H1 (cell line): ENCODE measurements at regions not wholly inside any gene's neighbourhood (a gene's known extent, or its start where the extent isn't known, plus 50 kb on each side); places are given as distances from the start of the nearest gene placed in this dataset.

Source experiments
- CTCF ChIA-PET: fragments of 300-600 bp; sonication (Branson Sonifier 250); formaldehyde crosslinking; loops from one replicate; lab custom pipeline; 2021; ENCODE audit not compliant: partially characterized antibody; lab: Charles Lee
- POLR2A ChIA-PET: fragments of 300-600 bp; sonication (Branson Sonifier 250); formaldehyde crosslinking; loops from one replicate; lab custom pipeline; 2021; ENCODE audit warnings: inconsistent platforms; ENCODE audit not compliant: partially characterized antibody; lab: Charles Lee
- DNase-seq, 2 experiments: peaks; one replicate each; pipeline versions ENCODE4 v3.0.0 to v3.0.0-alpha.2; 2010 to 2022; ENCODE audit warnings: low spot score in 2 of 2, low read depth in 1 of 2, mixed read lengths in 1 of 2
- FAIRE-seq: peaks from 2 replicates; lab custom pipeline; 2011; peaks lifted over from hg19 to GRCh38; lab: Jason Lieb, UNC
- H2AFZ ChIP-seq: 2 replicates; pipeline ENCODE4 v1.8.1; 2012; ENCODE audit warnings: low read length, inconsistent platforms
- H2AK5ac ChIP-seq: 2 replicates; pipeline ENCODE4 v1.6.1; 2013; ENCODE audit warnings: low read depth, low read length
- H2BK120ac ChIP-seq: replicated peaks from 2 replicates; pipeline ENCODE3; 2013; ENCODE audit warnings: low read depth, low read length, inconsistent platforms
- H2BK12ac ChIP-seq: 2 replicates; pipeline ENCODE4 v1.6.1; 2013; ENCODE audit warnings: low read depth, low read length
- H2BK15ac ChIP-seq: 2 replicates; pipeline ENCODE4 v1.6.1; 2013; ENCODE audit warnings: low read length
- H2BK20ac ChIP-seq: 2 replicates; pipeline ENCODE4 v1.6.1; 2013; ENCODE audit warnings: low read length
- H2BK5ac ChIP-seq: 2 replicates; pipeline ENCODE4 v1.6.1; 2013; ENCODE audit warnings: low read depth, low read length
- H3K14ac ChIP-seq: 2 replicates; pipeline ENCODE4 v1.6.1; 2013; ENCODE audit warnings: inconsistent platforms; ENCODE audit not compliant: insufficient read length
- H3K18ac ChIP-seq: 2 replicates; pipeline ENCODE4 v1.6.1; 2013; ENCODE audit warnings: low read length; ENCODE audit errors: extremely low read depth
- H3K23ac ChIP-seq: 2 replicates; pipeline ENCODE4 v1.6.1; 2013; ENCODE audit warnings: inconsistent platforms; ENCODE audit not compliant: insufficient read length
- H3K23me2 ChIP-seq: 2 replicates; pipeline ENCODE4 v1.6.1; 2013; ENCODE audit warnings: low read depth, low read length
- H3K27ac ChIP-seq: 2 replicates; pipeline ENCODE4 v1.6.1; 2011; ENCODE audit warnings: low read depth, low read length, inconsistent platforms
- H3K27me3 ChIP-seq, 4 experiments: replicated peaks in 1 of 4; 1 replicate in 1 of 4; 2 replicates in 3 of 4; pipeline versions ENCODE4 v1.6.1 to v1.8.1; 2011 to 2013; ENCODE audit warnings: low read length in 3 of 4, mild to moderate bottlenecking in 3 of 4, inconsistent platforms in 2 of 4, mixed read lengths in 2 of 4, moderate library complexity in 1 of 4; ENCODE audit not compliant: control insufficient read depth in 3 of 4, insufficient read depth in 3 of 4; ENCODE audit errors: extremely low read depth in 1 of 4
- H3K36me3 ChIP-seq, 4 experiments: 2 replicates each; pipeline versions ENCODE4 v1.6.1 to v1.8.1; 2011 to 2013; ENCODE audit warnings: mild to moderate bottlenecking in 4 of 4, low read length in 3 of 4, moderate library complexity in 2 of 4, control low read depth in 1 of 4, inconsistent platforms in 1 of 4; ENCODE audit not compliant: insufficient read depth in 4 of 4, control insufficient read depth in 2 of 4
- H3K4ac ChIP-seq: replicated peaks from 2 replicates; pipeline ENCODE3; 2013; ENCODE audit warnings: low read length, low read depth, mixed read lengths, inconsistent platforms; ENCODE audit not compliant: insufficient read length
- H3K4me1 ChIP-seq, 4 experiments: replicated peaks in 1 of 4; 1 replicate in 1 of 4; 2 replicates in 3 of 4; pipeline versions ENCODE4 v1.6.1 to v1.8.1; 2011 to 2013; ENCODE audit warnings: low read length in 3 of 4, inconsistent platforms in 2 of 4, mixed read lengths in 1 of 4; ENCODE audit not compliant: insufficient read depth in 4 of 4, control insufficient read depth in 3 of 4
- H3K4me2 ChIP-seq, 2 experiments: 2 replicates each; pipeline versions ENCODE4 v1.6.1 to v1.8.1; 2011 to 2013; ENCODE audit warnings: low read depth in 2 of 2, low read length in 2 of 2, control low read depth in 1 of 2, inconsistent platforms in 1 of 2, mild to moderate bottlenecking in 1 of 2; ENCODE audit not compliant: insufficient read depth in 1 of 2
- H3K4me3 ChIP-seq, 4 experiments: fragments of 200-600, 300-600 bp in 1 of 4; sonication (generic), shearing (Covaris generic), sonication (Bioruptor Twin) in 1 of 4; 2 replicates each; pipeline versions ENCODE4 v1.5.1 to v1.8.1; 2011 to 2016; ENCODE audit warnings: low read length in 4 of 4, low read depth in 3 of 4, control low read depth in 2 of 4, inconsistent platforms in 2 of 4, mild to moderate bottlenecking in 2 of 4, mixed read lengths in 1 of 4, moderate library complexity in 1 of 4; ENCODE audit not compliant: insufficient read depth in 2 of 4; ENCODE audit errors: extremely low read depth in 1 of 4
- H3K56ac ChIP-seq: replicated peaks from 2 replicates; pipeline ENCODE3; 2013; ENCODE audit warnings: low read depth, mild to moderate bottlenecking, mixed read lengths, low read length, inconsistent platforms; ENCODE audit not compliant: insufficient read length
- H3K79me1 ChIP-seq: 2 replicates; pipeline ENCODE4 v1.6.1; 2013; ENCODE audit warnings: low read depth, low read length, control low read depth
- H3K79me2 ChIP-seq, 2 experiments: 2 replicates each; pipeline versions ENCODE4 v1.6.1 to v1.8.1; 2012 to 2013; ENCODE audit warnings: low read length in 2 of 2, mild to moderate bottlenecking in 2 of 2, inconsistent platforms in 1 of 2; ENCODE audit not compliant: insufficient read depth in 2 of 2, control insufficient read depth in 1 of 2
- H3K9ac ChIP-seq, 4 experiments: replicated peaks in 1 of 4; 1 replicate in 1 of 4; 2 replicates in 3 of 4; pipeline versions ENCODE4 v1.6.1 to v1.8.1; 2011 to 2013; ENCODE audit warnings: low read depth in 3 of 4, low read length in 3 of 4, control low read depth in 2 of 4, mild to moderate bottlenecking in 2 of 4, moderate library complexity in 2 of 4, inconsistent platforms in 1 of 4; ENCODE audit errors: extremely low read depth in 1 of 4
- H3K9me3 ChIP-seq, 2 experiments: 2 replicates each; pipeline versions ENCODE4 v1.6.1 to v1.8.1; 2012 to 2013; ENCODE audit warnings: mild to moderate bottlenecking in 2 of 2, moderate library complexity in 2 of 2, control low read depth in 1 of 2, inconsistent platforms in 1 of 2, low read depth in 1 of 2, low read length in 1 of 2, mixed read lengths in 1 of 2; ENCODE audit not compliant: insufficient read depth in 2 of 2
- H4K20me1 ChIP-seq, 2 experiments: replicated peaks in 1 of 2; 2 replicates each; pipeline versions ENCODE3 to v1.8.1; 2011 to 2013; ENCODE audit warnings: inconsistent platforms in 2 of 2, low read length in 2 of 2, mild to moderate bottlenecking in 1 of 2; ENCODE audit not compliant: insufficient read depth in 2 of 2, control insufficient read depth in 1 of 2
- H4K5ac ChIP-seq: 2 replicates; pipeline ENCODE4 v1.6.1; 2013; ENCODE audit warnings: low read length, low read depth, mixed read lengths, inconsistent platforms; ENCODE audit not compliant: insufficient read length
- H4K8ac ChIP-seq: 2 replicates; pipeline ENCODE4 v1.8.0; 2013; ENCODE audit warnings: mild to moderate bottlenecking, moderate library complexity, low read length, inconsistent platforms; ENCODE audit not compliant: insufficient read depth; ENCODE audit errors: extremely low read depth
- H4K91ac ChIP-seq: replicated peaks from 2 replicates; pipeline ENCODE3; 2013; ENCODE audit warnings: low read length, mixed read lengths, inconsistent platforms; ENCODE audit not compliant: insufficient read length
- BACH1 ChIP-seq: IDR thresholded peaks from 2 replicates; pipeline ENCODE4 v1.6.1; 2012; ENCODE audit warnings: low read length, improper control_type of control experiment
- BCL11A ChIP-seq, 2 experiments: IDR thresholded peaks; one replicate each; pipeline ENCODE4 v1.6.1; 2011; ENCODE audit warnings: low read depth in 2 of 2, low read length in 2 of 2, mild to moderate bottlenecking in 2 of 2
- CTBP2 ChIP-seq: IDR thresholded peaks from 2 replicates; pipeline ENCODE4 v1.7.0; 2011; ENCODE audit warnings: borderline replicate concordance, mild to moderate bottlenecking, moderate library complexity, mixed read lengths, low read length; ENCODE audit not compliant: insufficient read depth, insufficient read length
- EP300 ChIP-seq, 2 experiments: IDR thresholded peaks; 1 replicate in 1 of 2; 2 replicates in 1 of 2; pipeline ENCODE4 v1.6.1; 2011 to 2012; ENCODE audit warnings: low read depth in 2 of 2, low read length in 2 of 2, mild to moderate bottlenecking in 2 of 2, borderline replicate concordance in 1 of 2, inconsistent platforms in 1 of 2, moderate library complexity in 1 of 2
- JUND ChIP-seq: IDR thresholded peaks from 2 replicates; pipeline ENCODE4 v1.6.1; 2011; ENCODE audit warnings: mild to moderate bottlenecking, improper control_type of control experiment, low read length
- KDM5A ChIP-seq: fragments of 200-600 bp; IDR thresholded peaks from 2 replicates; pipeline ENCODE4 v1.7.1; 2012; ENCODE audit warnings: mild to moderate bottlenecking, low read length, inconsistent platforms, mixed read lengths
- NRF1 ChIP-seq: IDR thresholded peaks from 2 replicates; pipeline ENCODE4 v1.6.1; 2011; ENCODE audit warnings: mild to moderate bottlenecking, low read depth, low read length, improper control_type of control experiment
- PHF8 ChIP-seq: fragments of 200-600 bp; sonication (generic); conservative IDR thresholded peaks from 2 replicates; pipeline ENCODE4 v1.7.1; 2012; ENCODE audit warnings: low read depth, mild to moderate bottlenecking, inconsistent platforms, low read length, moderate library complexity
- POLR2AphosphoS5 ChIP-seq: IDR thresholded peaks from 2 replicates; pipeline ENCODE4 v1.6.1; 2011; ENCODE audit warnings: low read depth, low read length
- SP1 ChIP-seq: IDR thresholded peaks from 2 replicates; pipeline ENCODE4 v1.6.1; 2011; ENCODE audit warnings: low read depth, low read length
- TBP ChIP-seq: IDR thresholded peaks from 2 replicates; pipeline ENCODE4 v1.6.1; 2011; ENCODE audit warnings: low read depth, low read length, improper control_type of control experiment
- TCF12 ChIP-seq: IDR thresholded peaks from 2 replicates; pipeline ENCODE4 v1.6.1; 2011; ENCODE audit warnings: low read depth, mild to moderate bottlenecking, low read length
- WGBS, 2 experiments: shearing (Covaris generic) in 1 of 2; methylation state at CpG; one replicate each; pipeline versions ENCODE4 v1.1.6 to v1.1.7; 2013 to 2015; ENCODE audit warnings: low lambda C conversion rate in 2 of 2, mixed read lengths in 2 of 2, inconsistent platforms in 1 of 2, low coverage in 1 of 2, missing lambda C conversion rate in 1 of 2; ENCODE audit not compliant: insufficient replicate concordance in 2 of 2, insufficient coverage in 1 of 2, insufficient read length in 1 of 2; ENCODE audit errors: extremely low coverage in 1 of 2, missing lambda C conversion rate in 1 of 2; 5-methylcytosine and 5-hydroxymethylcytosine counted together
- TF ChIP-seq, protein P1 (sequence below): IDR thresholded peaks from 2 replicates; pipeline ENCODE4 v1.6.1; 2011; ENCODE audit warnings: low read length, improper control_type of control experiment

DNA sequence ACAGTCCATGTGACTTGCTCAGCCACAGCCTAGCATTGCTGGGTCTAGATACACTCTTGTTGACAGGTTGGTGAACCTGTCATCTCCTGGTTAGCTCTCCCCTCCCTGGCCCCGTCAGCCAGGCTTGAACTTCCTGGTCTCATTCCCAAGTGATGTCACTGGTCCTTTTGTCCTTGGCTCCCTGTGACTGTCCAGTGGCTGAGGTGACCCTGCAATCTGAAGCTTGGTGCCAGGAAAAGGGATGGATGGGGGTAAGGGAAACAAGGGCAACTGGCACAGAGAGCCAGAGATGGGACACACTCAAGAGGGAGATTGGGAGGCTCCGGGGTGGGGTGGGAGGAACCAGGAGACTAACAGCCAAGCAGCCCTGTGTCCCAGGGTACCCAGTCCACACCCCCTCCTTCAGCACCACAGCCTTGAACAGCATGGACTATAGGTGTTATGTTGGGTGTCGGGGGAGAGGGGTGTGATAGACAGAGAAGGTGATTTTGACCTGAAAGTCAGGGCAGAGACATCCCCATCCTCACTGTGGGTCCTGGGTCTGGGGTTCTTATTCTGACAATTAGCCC is 63.8 kb upstream of the THY1 start:
- H2BK120ac ChIP-seq = no peak overlapping the region
- no peak overlapping the region; the same call in 1 of the 2 replicates for H3K18ac ChIP-seq
- no peak overlapping the region for H3K4ac ChIP-seq
- no peak overlapping the region for H2AK5ac ChIP-seq
- no peak overlapping the region for H4K8ac ChIP-seq
- H4K20me1 ChIP-seq = peaks cover 0 to 4% of the 10 kb centered on the region in 2 experiments
- no peaks in the 10 kb centered on the region for H3K9me3 ChIP-seq
- H3K23me2 ChIP-seq = peaks cover 5% of the 10 kb centered on the region; the same call in 1 of the 2 replicates
- no peak overlapping the region for H4K91ac ChIP-seq
- H2BK20ac ChIP-seq = no peak overlapping the region
- no peak overlapping the region for H2AFZ ChIP-seq
- CTCF ChIA-PET = interaction anchor here (0.5 to 9.8 kb wide), 17 partner anchors 10 to 195 kb away, joined by 3 to 160 read pairs (median 4); no protein-coding TSS in a partner anchor
- H3K4me3 ChIP-seq = no peak overlapping the region
- H3K14ac ChIP-seq = no peak overlapping the region
- H3K27me3 ChIP-seq = peaks cover 0 to 3% (median 0%) of the 10 kb centered on the region in 4 experiments; a peak in 1 of 7 replicates
- no peaks in the 10 kb centered on the region for H3K36me3 ChIP-seq
- DNase-seq (peak in 1 of 2 experiments; percentile 27), FAIRE-seq (no peak)
- no peak overlapping the region for H3K9ac ChIP-seq
- H3K79me1 ChIP-seq = no peaks in the 10 kb centered on the region
- H2BK5ac ChIP-seq = no peak overlapping the region
- POLR2A ChIA-PET = no interaction called here
- H2BK15ac ChIP-seq = no peak overlapping the region
- 61% methylated on average over 3 of the region's 3 CpGs; no CpG with 5 or more reads in 1 of the 2 experiments for WGBS, 2 experiments
- H3K4me1 ChIP-seq = 0 out of 7 replicates have a peak, but pooled peaks cover 0 to 2% (median 0%) of the 10 kb centered on the region in 4 experiments
- H2BK12ac ChIP-seq = no peak overlapping the region
- H3K27ac ChIP-seq = no peak overlapping the region
- no peaks in the 10 kb centered on the region for H3K79me2 ChIP-seq
- no peak overlapping the region for H3K56ac ChIP-seq
- H3K23ac ChIP-seq = no peak overlapping the region
- no peak overlapping the region for H4K5ac ChIP-seq
- H3K4me2 ChIP-seq = no peak overlapping the region
- TF ChIP-seq TBP (no peak), NRF1 (no peak), BCL11A (IDR thresholded peaks at IDR 0.05; ENCODE audit: low read depth in 2 of 2, low read length in 2 of 2) (no peak), BACH1 (no peak), PHF8 (no peak), POLR2AphosphoS5 (no peak), CTBP2 (no peak), EP300 (IDR thresholded peaks at IDR 0.05; ENCODE audit: borderline replicate concordance in 1 of 2, low read depth in 2 of 2, low read length in 2 of 2) (no peak), KDM5A (no peak), TCF12 (no peak), JUND (no peak), SP1 (no peak)
- TF ChIP-seq, protein P1, sequence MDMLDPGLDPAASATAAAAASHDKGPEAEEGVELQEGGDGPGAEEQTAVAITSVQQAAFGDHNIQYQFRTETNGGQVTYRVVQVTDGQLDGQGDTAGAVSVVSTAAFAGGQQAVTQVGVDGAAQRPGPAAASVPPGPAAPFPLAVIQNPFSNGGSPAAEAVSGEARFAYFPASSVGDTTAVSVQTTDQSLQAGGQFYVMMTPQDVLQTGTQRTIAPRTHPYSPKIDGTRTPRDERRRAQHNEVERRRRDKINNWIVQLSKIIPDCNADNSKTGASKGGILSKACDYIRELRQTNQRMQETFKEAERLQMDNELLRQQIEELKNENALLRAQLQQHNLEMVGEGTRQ = no peak
